OCI-LY3 (cell line): ENCODE measurements at regions not wholly inside any gene's neighbourhood (a gene's known extent, or its start where the extent isn't known, plus 50 kb on each side); places are given as distances from the start of the nearest gene placed in this dataset.

ENCODE experiments used
- EZH2phosphoT487 ChIP-seq: fragments of 200-600 bp; shearing (Covaris generic); IDR thresholded peaks from 2 replicates; pipeline ENCODE4 v1.6.1; 2018; ENCODE audit warnings: antibody characterized with exemption, mixed run types, low read depth
- TF ChIP-seq, protein P1 (sequence below): fragments of 200-600, 300-600 bp; sonication (generic); IDR thresholded peaks from 2 replicates; pipeline ENCODE4 v1.5.1; 2014; ENCODE audit warnings: antibody characterized with exemption, low read length, low read depth

- TF ChIP-seq, protein P1, sequence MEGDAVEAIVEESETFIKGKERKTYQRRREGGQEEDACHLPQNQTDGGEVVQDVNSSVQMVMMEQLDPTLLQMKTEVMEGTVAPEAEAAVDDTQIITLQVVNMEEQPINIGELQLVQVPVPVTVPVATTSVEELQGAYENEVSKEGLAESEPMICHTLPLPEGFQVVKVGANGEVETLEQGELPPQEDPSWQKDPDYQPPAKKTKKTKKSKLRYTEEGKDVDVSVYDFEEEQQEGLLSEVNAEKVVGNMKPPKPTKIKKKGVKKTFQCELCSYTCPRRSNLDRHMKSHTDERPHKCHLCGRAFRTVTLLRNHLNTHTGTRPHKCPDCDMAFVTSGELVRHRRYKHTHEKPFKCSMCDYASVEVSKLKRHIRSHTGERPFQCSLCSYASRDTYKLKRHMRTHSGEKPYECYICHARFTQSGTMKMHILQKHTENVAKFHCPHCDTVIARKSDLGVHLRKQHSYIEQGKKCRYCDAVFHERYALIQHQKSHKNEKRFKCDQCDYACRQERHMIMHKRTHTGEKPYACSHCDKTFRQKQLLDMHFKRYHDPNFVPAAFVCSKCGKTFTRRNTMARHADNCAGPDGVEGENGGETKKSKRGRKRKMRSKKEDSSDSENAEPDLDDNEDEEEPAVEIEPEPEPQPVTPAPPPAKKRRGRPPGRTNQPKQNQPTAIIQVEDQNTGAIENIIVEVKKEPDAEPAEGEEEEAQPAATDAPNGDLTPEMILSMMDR: no peak
- TF ChIP-seq EZH2phosphoT487: no peak
These were observed 973.9 kb upstream of the POU3F4 start for GRCh38 chrX:82534086-82534597.
